ENCODE measurements at regions not wholly inside any gene's neighbourhood (a gene's known extent, or its start where the extent isn't known, plus 50 kb on each side); places are given as distances from the start of the nearest gene placed in this dataset.

DNA sequence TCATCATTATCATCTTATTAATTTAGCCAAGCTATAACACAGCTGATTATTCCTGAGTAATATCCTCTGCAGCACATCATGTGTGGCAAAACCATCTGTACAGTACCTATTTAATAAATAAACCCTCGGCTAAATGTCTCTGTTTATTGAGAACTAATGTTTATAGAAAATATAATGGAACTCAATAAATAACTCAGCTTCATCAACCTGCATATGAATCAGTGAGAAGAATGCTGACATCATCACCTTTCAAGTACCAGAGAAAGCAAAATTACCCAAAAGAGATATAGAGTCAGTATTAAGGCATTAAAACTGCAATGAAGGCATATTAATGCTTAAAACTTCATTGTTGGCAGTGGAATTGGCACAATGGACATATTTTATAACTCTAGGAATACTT lies 558.3 kb downstream of the PLCL1 start:
- TF ChIP-seq, protein P1, sequence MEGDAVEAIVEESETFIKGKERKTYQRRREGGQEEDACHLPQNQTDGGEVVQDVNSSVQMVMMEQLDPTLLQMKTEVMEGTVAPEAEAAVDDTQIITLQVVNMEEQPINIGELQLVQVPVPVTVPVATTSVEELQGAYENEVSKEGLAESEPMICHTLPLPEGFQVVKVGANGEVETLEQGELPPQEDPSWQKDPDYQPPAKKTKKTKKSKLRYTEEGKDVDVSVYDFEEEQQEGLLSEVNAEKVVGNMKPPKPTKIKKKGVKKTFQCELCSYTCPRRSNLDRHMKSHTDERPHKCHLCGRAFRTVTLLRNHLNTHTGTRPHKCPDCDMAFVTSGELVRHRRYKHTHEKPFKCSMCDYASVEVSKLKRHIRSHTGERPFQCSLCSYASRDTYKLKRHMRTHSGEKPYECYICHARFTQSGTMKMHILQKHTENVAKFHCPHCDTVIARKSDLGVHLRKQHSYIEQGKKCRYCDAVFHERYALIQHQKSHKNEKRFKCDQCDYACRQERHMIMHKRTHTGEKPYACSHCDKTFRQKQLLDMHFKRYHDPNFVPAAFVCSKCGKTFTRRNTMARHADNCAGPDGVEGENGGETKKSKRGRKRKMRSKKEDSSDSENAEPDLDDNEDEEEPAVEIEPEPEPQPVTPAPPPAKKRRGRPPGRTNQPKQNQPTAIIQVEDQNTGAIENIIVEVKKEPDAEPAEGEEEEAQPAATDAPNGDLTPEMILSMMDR (IDR thresholded peaks at IDR 0.05): no peak
- TF ChIP-seq POLR2A (IDR thresholded peaks at IDR 0.05; ENCODE audit: low read depth) (no peak), POLR2AphosphoS5 (IDR thresholded peaks at IDR 0.05) (no peak), EP300 (IDR thresholded peaks at IDR 0.05) (no peak)
- Histone ChIP-seq H3K4me3 (no peak overlapping the region), H3K9me3 (no peaks in the 10 kb centered on the region), H3K27ac (replicated peaks in 1 of 4) (no peak overlapping the region), H3K36me3 (no peaks in the 10 kb centered on the region), H3K27me3 (no peaks in the 10 kb centered on the region), H3K4me1 (no peaks in the 10 kb centered on the region)
- DNase-seq (ENCODE audit: extremely low spot score): no peak
- whole genome bisulfite sequencing: 53% methylated on average over 1 of the region's 1 CpG
- intact Hi-C loops (cut with DNase I): no loop called here

DNA sequence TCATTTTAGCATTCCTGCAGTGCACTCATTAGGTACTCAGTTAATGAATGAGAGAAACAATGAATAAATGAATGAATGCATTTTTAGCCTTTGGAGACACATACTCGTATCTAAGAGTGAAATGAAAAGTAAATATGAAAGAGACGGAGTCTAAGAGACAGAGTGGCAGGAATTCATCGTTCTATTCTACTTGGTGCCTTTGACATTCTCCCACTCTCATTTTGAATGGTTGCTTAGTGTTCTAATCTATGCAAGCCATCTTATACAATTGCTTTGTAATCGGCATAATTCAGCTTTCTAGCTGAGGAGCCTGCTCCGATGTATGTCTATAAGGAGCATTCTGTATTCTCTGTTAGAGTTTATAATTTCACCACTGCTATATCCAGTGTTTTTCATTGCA lies 554.9 kb downstream of the PLCL1 start:
- TF ChIP-seq POLR2A (IDR thresholded peaks at IDR 0.05; ENCODE audit: low read depth) (no peak), POLR2AphosphoS5 (IDR thresholded peaks at IDR 0.05) (no peak), EP300 (IDR thresholded peaks at IDR 0.05) (no peak)
- TF ChIP-seq, protein P1 (IDR thresholded peaks at IDR 0.05): no peak
- no peak overlapping the region for H3K4me3 ChIP-seq
- no peak for DNase-seq (ENCODE audit: extremely low spot score)
- no peak overlapping the region for H3K27ac ChIP-seq (replicated peaks in 1 of 4)
- no peaks in the 10 kb centered on the region for H3K36me3 ChIP-seq
- H3K27me3 ChIP-seq: no peaks in the 10 kb centered on the region
- H3K9me3 ChIP-seq: no peaks in the 10 kb centered on the region
- 91% methylated on average over 5 of the region's 5 CpGs for WGBS
- intact Hi-C loops (cut with DNase I): no loop called here
- H3K4me1 ChIP-seq: no peaks in the 10 kb centered on the region

DNA sequence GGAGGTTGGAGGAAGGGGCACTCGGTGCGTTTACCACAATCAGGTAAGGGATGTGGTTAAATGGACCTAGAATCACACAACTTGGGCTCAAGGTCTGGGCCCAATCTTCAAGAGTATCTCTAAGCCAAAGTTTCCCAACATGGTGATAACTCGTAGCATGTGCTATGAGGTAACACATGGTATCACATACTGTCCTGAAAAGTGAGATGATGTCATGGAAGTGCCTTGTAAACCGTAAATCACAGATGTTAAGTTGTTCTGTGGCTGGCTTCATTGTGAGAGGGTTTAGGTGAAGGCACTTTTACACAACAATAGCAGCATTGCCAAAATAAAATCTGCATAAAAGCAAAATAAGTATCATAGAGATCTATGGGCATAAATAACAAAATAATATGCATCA lies 551.8 kb downstream of the PLCL1 start:
- no peak for DNase-seq (ENCODE audit: extremely low spot score)
- Histone ChIP-seq H3K4me1 (no peaks in the 10 kb centered on the region), H3K27ac (replicated peaks in 1 of 4) (no peak overlapping the region), H3K4me3 (no peak overlapping the region), H3K36me3 (no peaks in the 10 kb centered on the region), H3K27me3 (no peaks in the 10 kb centered on the region), H3K9me3 (no peaks in the 10 kb centered on the region)
- intact Hi-C loops (cut with DNase I): no loop called here
- TF ChIP-seq POLR2A (IDR thresholded peaks at IDR 0.05; ENCODE audit: low read depth): no peak
- TF ChIP-seq, protein P1 (IDR thresholded peaks at IDR 0.05): no peak
- TF ChIP-seq POLR2AphosphoS5 (IDR thresholded peaks at IDR 0.05): no peak
- TF ChIP-seq EP300 (IDR thresholded peaks at IDR 0.05): no peak
- WGBS: 90% methylated on average over 4 of the region's 4 CpGs

DNA sequence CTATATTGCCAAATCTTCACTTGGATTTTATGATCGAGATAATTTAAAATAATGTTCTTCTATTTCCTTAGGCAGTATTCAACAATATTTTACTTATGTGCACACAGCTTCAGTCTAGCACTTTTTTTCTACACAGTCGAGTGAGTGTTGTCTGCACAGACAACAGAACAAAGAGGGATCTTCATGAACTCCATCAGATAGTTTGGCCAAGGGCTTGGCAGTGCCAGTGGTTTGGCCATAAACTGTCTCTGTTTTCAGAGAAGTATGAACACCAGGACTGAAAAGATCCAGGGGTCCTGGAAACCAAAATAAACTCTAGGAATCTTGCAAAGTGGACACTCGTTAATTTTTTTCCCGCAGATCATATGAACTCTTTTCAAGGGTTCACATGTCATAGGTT lies 547.3 kb downstream of the PLCL1 start:
- Histone ChIP-seq H3K9me3 (no peaks in the 10 kb centered on the region), H3K27ac (replicated peaks in 1 of 4) (no peak overlapping the region), H3K36me3 (no peaks in the 10 kb centered on the region), H3K4me1 (no peaks in the 10 kb centered on the region), H3K4me3 (no peak overlapping the region), H3K27me3 (no peaks in the 10 kb centered on the region)
- DNase-seq (ENCODE audit: extremely low spot score): no peak
- intact Hi-C loops (cut with DNase I): no loop called here
- TF ChIP-seq POLR2AphosphoS5 (IDR thresholded peaks at IDR 0.05): no peak
- TF ChIP-seq, protein P1 (IDR thresholded peaks at IDR 0.05): no peak
- no peak for TF ChIP-seq EP300 (IDR thresholded peaks at IDR 0.05)
- no peak for TF ChIP-seq POLR2A (IDR thresholded peaks at IDR 0.05; ENCODE audit: low read depth)
- WGBS: 71% methylated on average over 4 of the region's 4 CpGs

DNA sequence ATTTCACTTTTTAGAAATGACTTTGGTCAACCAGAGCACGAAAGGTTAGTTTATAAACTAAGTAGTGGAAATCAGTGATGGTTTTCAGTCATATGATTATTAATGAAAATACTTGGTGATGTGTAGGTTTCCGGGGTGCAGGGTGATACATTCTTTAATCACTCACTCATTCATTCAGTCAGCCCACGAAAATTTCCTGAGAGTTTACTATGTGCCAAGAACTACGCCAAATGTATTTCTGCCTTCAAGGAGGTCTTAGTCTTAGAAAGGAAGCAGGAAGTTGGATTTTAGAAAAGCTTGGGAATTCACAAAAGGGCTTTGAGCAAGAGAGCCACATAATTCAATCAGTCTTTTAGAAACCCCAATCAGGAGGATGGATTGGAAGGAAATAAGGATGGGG lies 543.6 kb downstream of the PLCL1 start:
- no peak for DNase-seq (ENCODE audit: extremely low spot score)
- WGBS: 90% methylated on average over 4 of the region's 4 CpGs
- intact Hi-C loops (cut with DNase I): no loop called here
- Histone ChIP-seq H3K36me3 (no peaks in the 10 kb centered on the region), H3K4me1 (no peaks in the 10 kb centered on the region), H3K9me3 (no peaks in the 10 kb centered on the region), H3K27me3 (no peaks in the 10 kb centered on the region), H3K4me3 (no peak overlapping the region), H3K27ac (replicated peaks in 1 of 4) (no peak overlapping the region)
- TF ChIP-seq POLR2A (IDR thresholded peaks at IDR 0.05; ENCODE audit: low read depth) (no peak), EP300 (IDR thresholded peaks at IDR 0.05) (no peak), POLR2AphosphoS5 (IDR thresholded peaks at IDR 0.05) (no peak)
- TF ChIP-seq, protein P1 (IDR thresholded peaks at IDR 0.05): no peak

Data from esophagus muscularis mucosa (tissue), 4 donors.